IPS DF 4.7 (cell line): ENCODE measurements at regions not wholly inside any gene's neighbourhood (a gene's known extent, or its start where the extent isn't known, plus 50 kb on each side); places are given as distances from the start of the nearest gene placed in this dataset.

ENCODE experiments used
- DNase-seq: peaks from one replicate; pipeline ENCODE4 v3.0.0-alpha.2; 2013; ENCODE audit warnings: low spot score; ENCODE audit errors: extremely low read depth

- DNase-seq = no peak
Observed at GRCh38 chr1:81407000-81407821, 393.5 kb upstream of the ADGRL2 start.

GRCh38 chr1:81406292-81406999 is 394.3 kb upstream of the ADGRL2 start:
- no peak for DNase-seq

GRCh38 chr1:81398041-81398440 is 402.7 kb upstream of the ADGRL2 start:
- DNase-seq = no peak

GRCh38 chr1:81392526-81393226 is 408.1 kb upstream of the ADGRL2 start:
- DNase-seq = no peak

- no peak for DNase-seq
Observed at GRCh38 chr1:81391125-81391828, 409.5 kb upstream of the ADGRL2 start.

- no peak for DNase-seq
Observed at GRCh38 chr1:81388435-81388834, 412.3 kb upstream of the ADGRL2 start.

GRCh38 chr1:81387446-81387845 is 413.3 kb upstream of the ADGRL2 start:
- DNase-seq = no peak

GRCh38 chr1:81382561-81382960 is 418.2 kb upstream of the ADGRL2 start:
- no peak for DNase-seq

- DNase-seq = no peak
Observed at GRCh38 chr1:81381881-81382280, 418.9 kb upstream of the ADGRL2 start.

GRCh38 chr1:81380436-81380835 is 420.3 kb upstream of the ADGRL2 start:
- DNase-seq = no peak

- DNase-seq = no peak
Observed at GRCh38 chr1:81379430-81379829, 421.3 kb upstream of the ADGRL2 start.

GRCh38 chr1:81377406-81377805 is 423.3 kb upstream of the ADGRL2 start:
- peak; percentile 33 for DNase-seq

GRCh38 chr1:81375884-81376548 is 424.7 kb upstream of the ADGRL2 start:
- no peak for DNase-seq

- DNase-seq = no peak
Observed at GRCh38 chr1:81374481-81374880, 426.3 kb upstream of the ADGRL2 start.

GRCh38 chr1:81371864-81372263 is 428.9 kb upstream of the ADGRL2 start:
- no peak for DNase-seq

GRCh38 chr1:81369833-81370232 is 430.9 kb upstream of the ADGRL2 start:
- DNase-seq = no peak

- DNase-seq = no peak
Observed at GRCh38 chr1:81366173-81366572, 434.6 kb upstream of the ADGRL2 start.

- no peak for DNase-seq
Observed at GRCh38 chr1:81364088-81364487, 436.6 kb upstream of the ADGRL2 start.

GRCh38 chr1:81358151-81358550 is 442.6 kb upstream of the ADGRL2 start:
- no peak for DNase-seq

GRCh38 chr1:81351864-81352263 is 448.9 kb upstream of the ADGRL2 start:
- DNase-seq = no peak
